Activated gamma-delta T cell treated with Interleukin-2 at 50 U/mL for 16 hours (primary cell): ENCODE measurements at regions not wholly inside any gene's neighbourhood (a gene's known extent, or its start where the extent isn't known, plus 50 kb on each side); places are given as distances from the start of the nearest gene placed in this dataset.

Source experiments
- DNase-seq: peaks from one replicate; pipeline ENCODE4 v3.0.0-alpha.2; 2020

GRCh38 chr1:110816945-110817344, 56.0 kb upstream of the CD53 start:
- DNase-seq, result no peak

GRCh38 chr1:110811529-110811928, 61.4 kb upstream of the CD53 start:
- no peak for DNase-seq

DNA sequence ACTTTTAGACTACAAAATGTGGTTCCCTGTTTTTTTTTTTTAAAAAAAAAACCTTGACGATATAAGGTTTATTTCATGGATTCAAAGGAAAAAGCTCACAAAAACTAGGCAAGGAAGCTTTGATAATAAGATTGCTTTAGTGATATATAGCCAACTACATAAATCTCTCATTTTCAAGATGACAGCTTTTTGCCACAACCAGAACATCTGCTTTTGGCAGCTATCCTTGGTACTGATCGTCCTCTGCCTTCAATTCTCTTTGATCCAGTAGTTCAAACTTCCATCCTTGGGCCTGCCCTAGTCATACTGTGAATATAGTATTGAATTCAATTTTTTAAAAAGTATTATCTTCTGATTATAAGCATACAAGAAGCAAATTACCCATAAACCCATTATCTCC, 72.9 kb upstream of the CD53 start:
- DNase-seq, result no peak

- DNase-seq, result no peak
These were observed 74.2 kb upstream of the CD53 start for GRCh38 chr1:110798691-110799256.

GRCh38 chr1:110788673-110789072, 84.3 kb upstream of the CD53 start:
- no peak for DNase-seq

GRCh38 chr1:110787328-110788071, 85.4 kb upstream of the CD53 start:
- peak; percentile 34 for DNase-seq

- no peak for DNase-seq
These were observed 86.1 kb upstream of the CD53 start for GRCh38 chr1:110786802-110787327.

DNA sequence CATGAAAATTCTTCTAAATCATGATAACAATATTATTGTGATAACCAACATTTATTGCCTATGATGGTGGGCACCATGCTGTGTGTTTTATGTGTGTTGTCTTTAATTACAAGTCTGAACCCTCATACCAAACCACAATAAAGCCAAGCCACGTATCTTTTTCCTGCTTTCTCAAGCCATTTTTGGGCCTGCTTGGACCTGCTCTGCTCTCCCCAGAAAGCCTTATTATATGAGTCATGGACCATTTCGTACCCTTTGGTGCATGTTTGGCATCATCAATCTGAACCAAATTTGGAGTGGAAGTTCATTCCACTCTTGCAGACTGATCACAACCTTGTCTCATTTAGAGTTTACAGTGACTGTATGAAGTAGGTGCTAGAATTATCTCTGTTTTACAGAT, 87.3 kb upstream of the CD53 start:
- no peak for DNase-seq

DNA sequence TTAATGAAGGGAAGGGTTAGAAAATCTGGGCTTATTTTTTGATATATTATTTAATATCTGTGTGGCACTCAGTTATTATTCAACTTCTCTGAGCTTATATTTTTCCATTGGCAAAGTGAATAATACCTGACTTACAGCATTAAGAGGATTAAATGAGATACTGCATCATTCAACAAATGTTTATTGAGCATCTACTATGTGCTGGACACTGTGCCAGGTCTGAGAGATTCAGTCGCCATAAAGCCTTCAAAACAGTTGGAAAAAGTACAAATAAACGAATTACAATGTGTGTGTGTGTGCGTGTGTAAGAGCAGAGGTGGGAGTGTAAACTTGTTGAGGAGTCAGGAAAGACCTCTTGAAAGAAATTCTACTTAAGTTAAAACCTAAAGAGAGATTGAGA, 87.9 kb upstream of the CD53 start:
- no peak for DNase-seq

GRCh38 chr1:110783292-110783918, 89.5 kb upstream of the CD53 start:
- peak; percentile 46 for DNase-seq

- DNase-seq, result no peak
These were observed 91.4 kb upstream of the CD53 start for GRCh38 chr1:110781525-110781924.

GRCh38 chr1:110780600-110781484, 92.1 kb upstream of the CD53 start:
- peak; percentile 71 for DNase-seq

DNA sequence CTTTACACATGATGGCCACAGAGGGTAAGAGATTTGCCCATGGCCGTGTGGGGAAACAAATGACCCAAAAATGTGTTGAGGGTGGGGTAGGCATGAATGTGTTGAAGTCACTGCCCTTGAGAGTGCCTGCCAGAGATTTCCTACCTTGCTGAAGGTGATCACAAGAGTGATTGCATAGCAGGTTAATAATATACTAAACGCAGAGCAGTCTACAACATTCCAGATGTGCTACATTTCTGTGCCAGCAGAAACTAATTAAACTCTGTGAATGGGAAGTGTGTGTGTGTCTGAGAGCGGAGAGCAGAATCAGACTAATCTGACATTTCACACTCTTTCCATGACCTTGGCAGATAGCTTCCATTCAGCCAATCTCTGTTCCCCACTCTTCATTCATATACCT, 93.3 kb upstream of the CD53 start:
- DNase-seq, result no peak

DNA sequence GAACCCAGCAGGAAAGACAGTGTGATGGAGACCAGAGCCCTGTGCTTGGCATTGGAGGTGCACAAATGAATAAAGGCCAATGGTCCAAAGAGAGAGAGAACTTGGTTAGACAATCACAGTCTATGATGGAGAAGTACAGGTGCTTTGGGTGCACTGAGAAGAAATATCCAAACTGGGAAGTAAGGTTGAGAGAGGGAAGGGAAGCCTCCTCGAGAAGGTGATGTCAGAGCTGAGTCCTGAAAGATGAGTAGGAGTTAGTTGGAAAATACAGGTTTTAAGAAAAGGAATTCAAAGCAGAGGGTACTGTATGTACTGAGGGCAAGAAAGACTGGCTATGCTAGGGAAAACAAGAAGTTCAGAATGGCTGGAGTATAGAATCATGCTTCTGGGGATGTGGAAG, 94.1 kb upstream of the CD53 start:
- DNase-seq, result no peak

DNA sequence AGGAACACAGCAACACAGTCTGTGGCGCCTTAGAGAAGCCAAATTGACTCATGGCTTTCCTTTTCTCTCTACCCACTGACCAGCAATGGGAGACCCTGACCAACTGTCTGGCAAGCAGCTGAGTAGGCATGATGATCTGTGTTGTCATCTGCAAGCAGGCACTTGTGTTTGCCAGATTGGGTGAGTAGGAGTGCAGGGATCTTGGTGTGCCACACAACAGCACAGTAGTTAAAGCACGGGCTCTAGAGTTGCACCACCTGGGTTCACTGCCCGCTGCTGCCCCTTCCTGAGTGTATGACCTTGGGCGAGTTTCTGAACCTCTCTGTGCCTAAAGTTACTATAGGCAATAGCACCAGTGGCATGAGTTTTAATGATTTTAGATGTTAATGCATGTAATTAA, 95.7 kb upstream of the CD53 start:
- no peak for DNase-seq

GRCh38 chr1:110774398-110774797, 98.5 kb upstream of the CD53 start:
- DNase-seq, result no peak

DNA sequence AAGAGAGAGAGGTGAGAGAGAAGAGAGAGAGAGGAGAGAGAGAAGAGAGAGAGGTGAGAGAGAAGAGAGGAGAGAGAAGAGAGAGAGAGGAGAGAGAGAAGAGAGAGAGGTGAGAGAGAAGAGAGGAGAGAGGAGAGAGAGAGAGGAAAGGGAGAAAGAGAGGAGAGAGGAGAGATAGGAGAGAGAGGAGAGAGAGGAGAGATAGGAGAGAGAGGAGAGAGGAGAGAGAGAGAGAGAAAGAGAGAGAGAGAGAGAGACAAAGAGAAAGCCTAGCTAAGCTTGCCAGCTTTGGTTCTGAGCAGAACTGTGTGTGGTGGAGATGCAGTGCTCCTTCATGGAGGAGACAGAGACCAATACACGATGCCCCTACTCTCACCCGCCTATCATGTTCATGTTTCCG, 99.1 kb upstream of the KCNA3 start:
- no peak for DNase-seq

DNA sequence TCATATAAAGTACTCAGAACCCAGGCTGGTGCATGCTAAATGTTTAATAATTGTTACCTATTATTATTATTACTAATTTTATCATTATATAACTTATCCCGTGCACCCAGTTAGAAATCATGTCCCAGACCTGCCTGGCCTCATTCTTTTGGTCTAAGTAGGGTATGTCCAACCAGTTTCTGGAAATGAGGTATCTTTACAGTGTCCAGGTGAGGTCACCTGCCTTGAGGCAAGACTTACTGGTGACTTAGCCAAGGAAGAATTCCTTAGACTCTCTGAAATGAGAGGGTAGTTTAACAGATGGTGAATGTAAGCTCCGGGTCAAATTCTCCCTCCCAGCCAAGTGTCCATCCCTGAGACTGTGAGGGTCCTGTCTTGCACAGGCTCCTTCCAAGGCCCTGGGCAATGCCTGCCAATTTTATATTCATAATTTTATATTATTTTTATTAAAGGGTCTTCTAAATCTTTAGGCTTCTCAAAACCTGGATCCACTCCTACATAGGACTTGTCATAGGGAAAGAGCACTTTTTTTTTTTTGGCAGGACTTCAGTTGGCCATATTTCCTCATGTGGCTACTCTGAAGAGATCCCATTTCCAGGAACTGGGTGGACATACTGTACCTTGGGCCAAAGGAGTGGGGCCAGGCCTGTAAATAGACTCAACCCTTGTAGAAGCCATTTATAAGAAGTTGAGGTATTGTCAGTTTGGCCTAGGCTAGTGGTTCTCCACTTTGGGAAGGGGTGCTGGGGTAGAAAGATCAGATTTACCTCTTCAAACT, 96.7 kb upstream of the KCNA3 start:
- DNase-seq, result no peak

DNA sequence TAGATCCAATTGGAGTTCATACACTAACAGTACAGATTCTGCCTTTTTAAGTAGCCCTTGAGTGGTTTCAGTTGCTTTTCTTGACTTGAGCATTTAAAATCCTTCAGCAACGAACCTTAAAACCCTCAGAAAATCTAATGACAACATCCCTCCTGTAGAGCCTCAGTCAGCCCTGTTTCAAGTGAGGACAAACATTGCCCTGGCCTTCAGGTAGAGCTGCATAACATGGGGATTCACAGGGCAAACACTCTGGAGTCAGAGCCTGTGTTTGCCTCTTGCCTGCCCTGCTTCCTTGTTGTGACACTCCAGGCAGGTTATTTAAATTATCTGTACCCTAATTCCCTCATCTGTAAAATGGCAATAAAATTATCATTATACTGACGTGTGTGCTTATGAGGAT, 96.1 kb upstream of the KCNA3 start:
- no peak for DNase-seq

DNA sequence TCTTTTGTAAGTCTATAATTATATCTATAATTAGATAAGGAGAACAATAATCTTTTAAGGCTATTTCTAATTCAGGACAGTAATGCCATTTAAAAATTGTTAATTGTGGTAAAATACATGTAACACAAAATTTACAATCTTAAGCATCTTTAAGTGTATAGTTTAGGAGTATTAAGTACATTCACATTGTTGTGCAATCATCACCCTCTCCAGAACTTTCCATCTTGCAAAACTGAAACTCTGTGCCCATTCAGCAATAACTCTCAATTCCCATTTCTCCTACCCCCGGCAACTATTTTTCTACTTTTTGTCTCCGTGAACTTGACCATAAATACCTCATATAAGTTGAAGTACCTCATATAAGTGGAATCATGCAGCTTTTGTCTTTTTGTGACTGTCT, 93.9 kb upstream of the KCNA3 start:
- no peak for DNase-seq

DNA sequence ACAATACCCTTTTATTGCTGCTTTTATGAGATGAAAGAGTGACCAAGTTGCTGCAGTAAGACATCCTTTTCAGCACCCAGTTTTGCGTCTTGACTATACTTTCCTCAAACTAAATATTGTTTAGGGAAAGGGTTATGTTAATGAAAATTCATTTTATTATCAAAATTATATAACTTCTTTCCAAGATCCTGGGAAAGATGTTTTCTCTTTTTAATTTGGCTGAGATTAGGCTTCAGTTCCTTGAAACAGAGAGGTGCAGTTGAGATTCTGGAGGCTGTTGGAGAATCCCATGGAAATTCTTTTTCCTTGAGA, 91.6 kb upstream of the KCNA3 start:
- DNase-seq, result no peak

DNA sequence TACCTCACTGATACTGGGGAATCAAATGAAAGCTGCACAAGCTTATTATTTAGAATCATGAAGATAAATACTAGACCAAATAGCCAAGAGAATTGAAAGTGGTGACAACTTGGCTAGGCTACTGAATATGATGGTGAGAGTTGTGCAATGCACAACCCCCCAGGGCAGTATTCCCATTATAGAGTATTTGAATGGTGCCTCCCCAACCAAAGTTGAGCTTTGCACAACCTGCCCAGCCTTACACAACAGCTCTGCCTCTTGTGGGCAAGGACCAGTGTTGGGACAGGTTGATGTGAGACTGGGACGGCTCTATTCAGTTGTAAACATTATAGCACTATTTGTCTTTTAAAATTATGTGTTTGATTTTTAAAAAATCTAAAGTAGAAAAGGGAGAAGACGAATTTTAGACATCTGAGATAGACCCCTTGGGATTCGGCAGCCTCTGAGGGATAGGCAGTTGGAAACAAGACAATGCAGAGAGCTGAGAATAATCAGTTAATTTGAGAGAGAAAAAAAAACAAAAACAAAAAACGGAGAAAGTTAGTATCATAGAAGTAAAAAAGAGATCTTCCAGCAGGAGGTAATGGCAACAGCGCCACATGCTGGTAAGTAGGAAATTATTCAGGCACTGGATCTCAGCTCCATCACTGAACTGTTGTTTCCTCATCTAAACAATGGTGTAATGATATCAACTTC, 91.0 kb upstream of the KCNA3 start:
- DNase-seq, result peak; percentile 54
